ENCODE measurements at regions not wholly inside any gene's neighbourhood (a gene's known extent, or its start where the extent isn't known, plus 50 kb on each side); places are given as distances from the start of the nearest gene placed in this dataset.

DNA sequence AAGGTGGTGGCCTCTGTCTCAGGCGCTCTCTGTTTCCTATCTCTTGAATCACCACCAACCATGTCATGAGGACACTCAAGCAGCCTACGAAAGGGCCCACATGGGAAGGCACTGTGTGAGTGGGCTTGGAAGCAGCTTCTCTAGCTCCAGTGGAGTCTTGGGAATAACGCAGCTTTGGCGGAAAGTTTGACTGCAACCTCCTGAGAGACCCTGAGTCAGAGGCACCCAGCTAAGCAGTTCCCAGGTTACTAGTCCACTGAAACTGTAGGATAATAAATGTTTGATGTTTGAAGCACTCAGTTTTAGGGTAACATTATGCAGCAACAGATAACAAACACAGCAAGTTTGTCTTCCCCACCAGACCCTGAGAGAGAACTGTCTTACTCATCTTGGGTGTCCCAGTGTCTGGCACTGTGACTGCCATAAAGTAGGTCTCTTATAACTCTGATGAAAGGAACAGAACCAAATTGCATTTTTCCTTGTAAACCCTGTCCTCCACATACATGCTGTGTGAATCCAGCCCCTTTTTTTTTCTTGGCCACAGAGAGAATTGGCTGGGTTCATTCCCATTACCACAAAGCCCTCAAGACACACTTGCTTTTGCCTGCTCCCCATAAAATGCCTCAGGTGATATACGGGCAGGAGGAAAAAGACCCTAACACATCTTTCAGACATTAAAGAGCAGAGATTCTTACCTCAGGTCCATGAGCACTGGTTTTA is 185.5 kb downstream of the ZNF365 start:
- TF ChIP-seq, protein P1, sequence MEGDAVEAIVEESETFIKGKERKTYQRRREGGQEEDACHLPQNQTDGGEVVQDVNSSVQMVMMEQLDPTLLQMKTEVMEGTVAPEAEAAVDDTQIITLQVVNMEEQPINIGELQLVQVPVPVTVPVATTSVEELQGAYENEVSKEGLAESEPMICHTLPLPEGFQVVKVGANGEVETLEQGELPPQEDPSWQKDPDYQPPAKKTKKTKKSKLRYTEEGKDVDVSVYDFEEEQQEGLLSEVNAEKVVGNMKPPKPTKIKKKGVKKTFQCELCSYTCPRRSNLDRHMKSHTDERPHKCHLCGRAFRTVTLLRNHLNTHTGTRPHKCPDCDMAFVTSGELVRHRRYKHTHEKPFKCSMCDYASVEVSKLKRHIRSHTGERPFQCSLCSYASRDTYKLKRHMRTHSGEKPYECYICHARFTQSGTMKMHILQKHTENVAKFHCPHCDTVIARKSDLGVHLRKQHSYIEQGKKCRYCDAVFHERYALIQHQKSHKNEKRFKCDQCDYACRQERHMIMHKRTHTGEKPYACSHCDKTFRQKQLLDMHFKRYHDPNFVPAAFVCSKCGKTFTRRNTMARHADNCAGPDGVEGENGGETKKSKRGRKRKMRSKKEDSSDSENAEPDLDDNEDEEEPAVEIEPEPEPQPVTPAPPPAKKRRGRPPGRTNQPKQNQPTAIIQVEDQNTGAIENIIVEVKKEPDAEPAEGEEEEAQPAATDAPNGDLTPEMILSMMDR (IDR thresholded peaks at IDR 0.05): no peak
- TF ChIP-seq POLR2A (IDR thresholded peaks at IDR 0.05): no peak
